ENCODE measurements at regions not wholly inside any gene's neighbourhood (a gene's known extent, or its start where the extent isn't known, plus 50 kb on each side); places are given as distances from the start of the nearest gene placed in this dataset.
A peak's percentile ranks its signal among the peaks of the same experiment; 100 is the strongest.

- peak; percentile 8 for DNase-seq (ENCODE audit: unreplicated experiment)
- H3K27ac Mint-ChIP-seq (ENCODE audit: low read depth, unreplicated experiment), result no peak overlapping the region
- intact Hi-C loops (cut with micrococcal nuclease), result no loop called here
- no peak overlapping the region for H3K4me3 Mint-ChIP-seq (ENCODE audit: unreplicated experiment)
- H3K9me3 Mint-ChIP-seq (ENCODE audit: unreplicated experiment), result peaks cover 6% of the 10 kb centered on the region
- BruUV-seq (replicated peaks), result no TSS peak
- H3K4me1 Mint-ChIP-seq (ENCODE audit: insufficient read depth, unreplicated experiment), result peaks cover 10% of the 10 kb centered on the region
- no peaks in the 10 kb centered on the region for H3K36me3 Mint-ChIP-seq (ENCODE audit: insufficient read depth, unreplicated experiment)
- CTCF ChIA-PET, result interaction anchor here (0.7 to 2.4 kb wide), 4 partner anchors 12 to 540 kb away, joined by 3 to 10 read pairs (median 4); no protein-coding TSS in a partner anchor
- H3K27me3 Mint-ChIP-seq (ENCODE audit: insufficient read depth, unreplicated experiment), result no peaks in the 10 kb centered on the region
- TF ChIP-seq, protein P1, sequence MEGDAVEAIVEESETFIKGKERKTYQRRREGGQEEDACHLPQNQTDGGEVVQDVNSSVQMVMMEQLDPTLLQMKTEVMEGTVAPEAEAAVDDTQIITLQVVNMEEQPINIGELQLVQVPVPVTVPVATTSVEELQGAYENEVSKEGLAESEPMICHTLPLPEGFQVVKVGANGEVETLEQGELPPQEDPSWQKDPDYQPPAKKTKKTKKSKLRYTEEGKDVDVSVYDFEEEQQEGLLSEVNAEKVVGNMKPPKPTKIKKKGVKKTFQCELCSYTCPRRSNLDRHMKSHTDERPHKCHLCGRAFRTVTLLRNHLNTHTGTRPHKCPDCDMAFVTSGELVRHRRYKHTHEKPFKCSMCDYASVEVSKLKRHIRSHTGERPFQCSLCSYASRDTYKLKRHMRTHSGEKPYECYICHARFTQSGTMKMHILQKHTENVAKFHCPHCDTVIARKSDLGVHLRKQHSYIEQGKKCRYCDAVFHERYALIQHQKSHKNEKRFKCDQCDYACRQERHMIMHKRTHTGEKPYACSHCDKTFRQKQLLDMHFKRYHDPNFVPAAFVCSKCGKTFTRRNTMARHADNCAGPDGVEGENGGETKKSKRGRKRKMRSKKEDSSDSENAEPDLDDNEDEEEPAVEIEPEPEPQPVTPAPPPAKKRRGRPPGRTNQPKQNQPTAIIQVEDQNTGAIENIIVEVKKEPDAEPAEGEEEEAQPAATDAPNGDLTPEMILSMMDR (IDR thresholded peaks at IDR 0.05; ENCODE audit: unreplicated experiment), result no peak
- POLR2A ChIA-PET, result interaction anchor here (0.5 kb wide), 1 partner anchor 27 kb away, joined by 3 read pairs; no protein-coding TSS in a partner anchor
Measured at GRCh38 chr4:108559068-108559793, 61.1 kb upstream of the RPL34 start.

DNA sequence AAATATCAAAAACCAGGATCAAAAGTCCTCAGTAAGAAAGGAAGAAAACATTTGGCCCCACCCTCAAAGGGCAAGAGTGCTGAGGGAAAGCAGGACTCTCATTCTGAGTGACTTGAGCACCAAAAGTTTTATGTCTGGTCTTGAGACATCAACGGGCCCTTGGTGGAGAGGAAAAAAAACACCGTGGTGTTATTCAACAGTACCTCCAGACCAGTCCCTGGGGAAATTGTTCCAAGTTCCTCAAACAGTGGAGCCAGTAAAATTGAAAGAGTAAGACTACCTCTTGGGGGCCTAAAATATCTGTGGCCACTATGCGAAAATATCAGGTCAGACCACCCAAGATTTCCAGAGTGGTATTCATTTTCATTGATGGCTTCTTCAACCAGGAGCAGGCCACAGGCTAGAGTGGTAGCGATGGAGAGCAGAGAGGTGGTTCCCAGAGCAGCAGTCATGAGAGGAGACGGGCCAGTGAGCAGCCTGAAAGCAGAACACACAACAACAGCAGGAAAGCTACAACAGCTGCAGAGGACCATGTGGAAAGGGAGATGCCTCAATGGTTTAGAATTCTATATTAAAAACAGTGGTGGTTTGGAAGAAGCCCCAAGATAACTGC lies 63.7 kb upstream of the RPL34 start:
- intact Hi-C loops (cut with micrococcal nuclease), result no loop called here
- POLR2A ChIA-PET, result no interaction called here
- TF ChIP-seq, protein P1 (IDR thresholded peaks at IDR 0.05; ENCODE audit: unreplicated experiment), result no peak
- peaks cover 10% of the 10 kb centered on the region for H3K4me1 Mint-ChIP-seq (ENCODE audit: insufficient read depth, unreplicated experiment)
- CTCF ChIA-PET, result interaction anchor here (0.6 kb wide), 1 partner anchor 17 kb away, joined by 3 read pairs; no protein-coding TSS in a partner anchor
- H3K27ac Mint-ChIP-seq (ENCODE audit: low read depth, unreplicated experiment), result no peak overlapping the region
- no peak overlapping the region for H3K4me3 Mint-ChIP-seq (ENCODE audit: unreplicated experiment)
- no peak for DNase-seq (ENCODE audit: unreplicated experiment)
- BruUV-seq (replicated peaks), result no TSS peak
- H3K9me3 Mint-ChIP-seq (ENCODE audit: unreplicated experiment), result peaks cover 6% of the 10 kb centered on the region
- no peaks in the 10 kb centered on the region for H3K27me3 Mint-ChIP-seq (ENCODE audit: insufficient read depth, unreplicated experiment)
- H3K36me3 Mint-ChIP-seq (ENCODE audit: insufficient read depth, unreplicated experiment), result no peaks in the 10 kb centered on the region

DNA sequence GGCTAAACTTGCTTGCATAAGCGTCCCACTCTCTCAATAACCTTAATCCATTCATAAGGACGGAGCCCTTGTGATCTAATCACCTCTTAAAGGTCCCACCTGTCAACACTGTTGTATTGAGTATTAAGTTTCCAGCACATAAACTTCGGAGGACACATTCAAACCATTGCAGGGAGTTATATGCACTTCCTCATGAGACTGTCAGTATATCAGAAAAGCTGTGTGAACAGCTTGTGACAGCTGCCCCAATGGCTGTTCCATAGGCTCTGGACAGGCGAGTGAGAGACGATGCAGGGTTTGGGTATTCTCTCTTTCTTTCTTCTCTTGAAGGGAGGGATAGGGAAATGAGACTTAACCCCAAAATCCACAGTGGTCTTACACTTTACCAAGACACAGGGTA lies 64.2 kb upstream of the RPL34 start:
- TF ChIP-seq, protein P1 (IDR thresholded peaks at IDR 0.05; ENCODE audit: unreplicated experiment), result no peak
- Mint-ChIP-seq H3K4me3 (ENCODE audit: unreplicated experiment) (no peak overlapping the region), H3K27me3 (ENCODE audit: insufficient read depth, unreplicated experiment) (no peaks in the 10 kb centered on the region), H3K4me1 (ENCODE audit: insufficient read depth, unreplicated experiment) (peaks cover 10% of the 10 kb centered on the region), H3K27ac (ENCODE audit: low read depth, unreplicated experiment) (no peak overlapping the region), H3K36me3 (ENCODE audit: insufficient read depth, unreplicated experiment) (no peaks in the 10 kb centered on the region), H3K9me3 (ENCODE audit: unreplicated experiment) (peaks cover 8% of the 10 kb centered on the region)
- CTCF ChIA-PET, result no interaction called here
- no TSS peak for BruUV-seq (replicated peaks)
- POLR2A ChIA-PET, result no interaction called here
- intact Hi-C loops (cut with micrococcal nuclease), result no loop called here
- no peak for DNase-seq (ENCODE audit: unreplicated experiment)

DNA sequence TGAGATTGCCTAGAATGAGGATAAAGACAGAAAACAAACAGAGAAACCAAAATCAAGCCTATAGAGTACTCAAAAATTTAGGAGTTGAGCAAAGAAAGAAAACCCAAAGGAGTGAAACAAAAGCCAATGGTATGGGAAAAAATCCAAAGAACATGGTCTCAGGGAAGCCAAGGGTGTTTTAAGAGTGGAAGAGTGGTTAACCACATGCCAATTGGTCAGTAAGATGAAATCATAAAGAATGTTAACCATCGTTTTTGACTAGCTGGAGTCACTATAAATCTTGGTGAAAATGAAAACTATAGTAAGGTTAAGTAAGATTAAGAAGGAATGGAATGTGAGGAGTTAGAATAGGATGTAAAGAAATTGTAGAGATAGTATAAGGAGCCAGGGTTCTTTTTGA lies 64.7 kb upstream of the RPL34 start:
- CTCF ChIA-PET, result interaction anchor here (0.7 kb wide), 1 partner anchor 10 kb away, joined by 3 read pairs; no protein-coding TSS in a partner anchor
- BruUV-seq (replicated peaks), result no TSS peak
- Mint-ChIP-seq H3K27ac (ENCODE audit: low read depth, unreplicated experiment) (no peak overlapping the region), H3K36me3 (ENCODE audit: insufficient read depth, unreplicated experiment) (no peaks in the 10 kb centered on the region), H3K9me3 (ENCODE audit: unreplicated experiment) (peaks cover 13% of the 10 kb centered on the region), H3K4me1 (ENCODE audit: insufficient read depth, unreplicated experiment) (peaks cover 10% of the 10 kb centered on the region), H3K27me3 (ENCODE audit: insufficient read depth, unreplicated experiment) (no peaks in the 10 kb centered on the region), H3K4me3 (ENCODE audit: unreplicated experiment) (no peak overlapping the region)
- DNase-seq (ENCODE audit: unreplicated experiment), result no peak
- TF ChIP-seq, protein P1 (IDR thresholded peaks at IDR 0.05; ENCODE audit: unreplicated experiment), result no peak
- intact Hi-C loops (cut with micrococcal nuclease), result no loop called here
- POLR2A ChIA-PET, result no interaction called here
